ENCODE measurements at regions not wholly inside any gene's neighbourhood (a gene's known extent, or its start where the extent isn't known, plus 50 kb on each side); places are given as distances from the start of the nearest gene placed in this dataset.
"Not testable (repeated sequence)": the region's sequence is repeated elsewhere in the genome, so short reads cannot be mapped to it uniquely, and the experiment has no call there.

DNA sequence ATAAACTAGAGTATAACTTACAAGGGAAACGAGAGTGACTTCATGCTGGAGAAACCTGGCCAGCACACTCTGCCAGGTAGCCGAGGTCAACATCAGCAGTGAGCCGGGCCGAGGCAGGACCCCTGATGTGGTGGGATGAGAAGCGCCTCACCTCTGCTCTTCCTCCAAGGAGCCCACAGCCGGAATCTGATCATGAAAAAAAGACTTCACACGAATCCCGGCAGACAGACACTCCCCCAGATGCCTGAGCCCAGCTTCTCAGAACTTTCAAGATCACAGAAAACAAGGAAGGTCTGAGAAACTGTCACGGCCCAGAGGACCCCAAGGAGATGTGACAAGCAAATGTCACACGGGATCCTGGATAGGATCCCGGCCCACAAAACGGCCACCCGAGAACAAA, 116.9 kb upstream of the FAM20C start:
- TF ChIP-seq, protein P1, sequence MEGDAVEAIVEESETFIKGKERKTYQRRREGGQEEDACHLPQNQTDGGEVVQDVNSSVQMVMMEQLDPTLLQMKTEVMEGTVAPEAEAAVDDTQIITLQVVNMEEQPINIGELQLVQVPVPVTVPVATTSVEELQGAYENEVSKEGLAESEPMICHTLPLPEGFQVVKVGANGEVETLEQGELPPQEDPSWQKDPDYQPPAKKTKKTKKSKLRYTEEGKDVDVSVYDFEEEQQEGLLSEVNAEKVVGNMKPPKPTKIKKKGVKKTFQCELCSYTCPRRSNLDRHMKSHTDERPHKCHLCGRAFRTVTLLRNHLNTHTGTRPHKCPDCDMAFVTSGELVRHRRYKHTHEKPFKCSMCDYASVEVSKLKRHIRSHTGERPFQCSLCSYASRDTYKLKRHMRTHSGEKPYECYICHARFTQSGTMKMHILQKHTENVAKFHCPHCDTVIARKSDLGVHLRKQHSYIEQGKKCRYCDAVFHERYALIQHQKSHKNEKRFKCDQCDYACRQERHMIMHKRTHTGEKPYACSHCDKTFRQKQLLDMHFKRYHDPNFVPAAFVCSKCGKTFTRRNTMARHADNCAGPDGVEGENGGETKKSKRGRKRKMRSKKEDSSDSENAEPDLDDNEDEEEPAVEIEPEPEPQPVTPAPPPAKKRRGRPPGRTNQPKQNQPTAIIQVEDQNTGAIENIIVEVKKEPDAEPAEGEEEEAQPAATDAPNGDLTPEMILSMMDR (IDR thresholded peaks at IDR 0.05) = not testable (repeated sequence)
- TF ChIP-seq POLR2A (IDR thresholded peaks at IDR 0.05) = not testable (repeated sequence)

Measured in thyroid gland (tissue), 4 donors.